HG02763 (cell line): ENCODE measurements at regions not wholly inside any gene's neighbourhood (a gene's known extent, or its start where the extent isn't known, plus 50 kb on each side); places are given as distances from the start of the nearest gene placed in this dataset.
"Not testable (repeated sequence)": the region's sequence is repeated elsewhere in the genome, so short reads cannot be mapped to it uniquely, and the experiment has no call there.

ENCODE experiments used
- ATAC-seq: cut with Tn5 transposase; IDR thresholded peaks from one replicate; pipeline ENCODE4 v1.9.1; 2021; ENCODE audit warnings: mild to moderate bottlenecking, moderate library complexity; ENCODE audit not compliant: unreplicated experiment

DNA sequence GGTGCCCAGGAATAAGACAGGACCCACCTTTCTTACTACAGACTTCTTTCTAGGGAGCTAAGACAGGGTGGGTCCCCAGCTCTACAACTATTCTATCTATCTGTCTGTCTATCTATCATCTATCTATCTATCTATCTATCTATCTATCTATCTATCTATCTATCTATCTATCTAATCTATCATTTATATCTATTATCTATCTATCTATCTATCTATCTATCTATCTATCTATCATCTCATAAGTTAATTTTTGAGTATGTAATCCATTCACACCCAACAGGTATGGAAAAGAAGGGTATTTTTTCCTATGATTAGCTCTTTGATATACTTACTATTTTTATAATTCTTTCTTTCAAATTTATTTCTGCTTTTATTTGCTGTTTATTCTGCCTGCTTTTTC, 55.9 kb downstream of the BAMBI start:
- no peak for ATAC-seq

DNA sequence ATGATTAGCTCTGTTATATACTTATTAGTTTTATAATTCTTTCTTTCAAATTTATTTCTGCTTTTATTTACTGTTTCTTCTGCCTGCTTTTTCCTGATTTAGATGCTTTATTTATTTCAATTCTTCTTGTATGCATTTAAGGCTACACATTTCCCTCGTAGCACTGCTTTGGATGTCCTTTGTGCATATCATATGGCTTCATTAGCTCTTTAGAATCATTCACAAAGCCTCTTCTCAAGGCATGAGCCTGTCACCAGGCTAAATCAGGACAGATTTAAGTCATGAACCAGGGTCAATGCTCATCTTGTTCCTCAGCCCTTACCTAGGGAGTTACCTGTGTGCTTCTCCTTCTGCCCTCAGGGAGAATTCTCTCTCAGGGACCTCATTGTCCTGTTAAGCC, 56.3 kb downstream of the BAMBI start:
- ATAC-seq = no peak

DNA sequence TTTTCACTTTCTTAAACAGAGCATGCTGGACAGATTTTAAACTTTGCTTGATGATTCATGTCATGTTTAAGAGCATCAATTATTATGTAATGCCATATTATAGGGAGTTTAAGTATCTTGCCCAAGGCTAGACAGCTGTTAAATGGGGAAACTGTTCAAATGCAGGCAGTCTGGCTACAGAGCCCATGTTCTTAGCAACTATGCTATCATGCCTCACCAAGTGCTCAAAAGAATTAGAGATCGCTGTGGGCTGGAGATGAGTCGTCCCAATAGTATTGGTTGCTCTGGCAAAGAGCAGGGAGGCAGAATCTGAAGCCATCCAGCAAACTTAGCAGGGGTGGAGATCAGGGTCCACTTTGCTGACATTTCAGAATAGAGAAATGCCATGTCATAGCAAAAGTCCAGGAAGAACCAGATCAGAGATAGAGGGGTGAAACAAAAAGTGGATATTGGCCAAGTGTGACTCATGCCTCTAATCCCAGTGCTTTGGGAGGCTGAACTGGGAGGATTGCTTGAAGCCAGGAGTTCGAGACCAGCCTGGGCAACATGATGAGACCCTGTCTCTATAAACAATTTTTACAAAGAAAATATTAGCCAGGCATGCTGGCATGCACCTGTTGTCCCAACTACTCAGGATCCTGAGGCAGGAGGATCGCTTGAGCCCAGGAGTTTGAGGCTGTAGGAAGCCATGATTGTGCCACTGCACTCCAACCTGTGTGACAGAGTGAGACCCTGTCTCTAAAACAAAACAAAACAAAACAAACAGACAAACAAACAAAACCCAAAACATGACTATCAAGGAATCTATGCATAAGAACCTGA, 57.8 kb downstream of the BAMBI start:
- ATAC-seq = no peak

DNA sequence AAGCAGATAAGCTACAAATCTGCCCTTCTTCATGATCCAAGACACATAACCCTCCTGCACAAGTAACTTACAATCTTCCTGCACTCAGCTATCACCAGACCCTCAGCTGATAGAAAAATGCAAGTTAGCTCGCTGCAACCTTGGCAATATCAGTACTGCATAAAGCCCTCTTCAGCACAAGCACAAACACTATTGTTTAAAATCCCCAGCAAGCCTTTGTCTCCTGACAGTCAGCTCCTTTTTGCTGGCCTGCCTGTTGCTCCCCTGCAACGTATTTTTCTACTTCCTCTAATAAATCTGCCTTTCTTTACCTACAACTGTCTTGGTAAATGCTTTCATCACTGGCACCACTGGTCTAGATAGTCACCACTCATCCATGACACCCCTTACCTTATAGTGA, 59.8 kb downstream of the BAMBI start:
- no peak for ATAC-seq

DNA sequence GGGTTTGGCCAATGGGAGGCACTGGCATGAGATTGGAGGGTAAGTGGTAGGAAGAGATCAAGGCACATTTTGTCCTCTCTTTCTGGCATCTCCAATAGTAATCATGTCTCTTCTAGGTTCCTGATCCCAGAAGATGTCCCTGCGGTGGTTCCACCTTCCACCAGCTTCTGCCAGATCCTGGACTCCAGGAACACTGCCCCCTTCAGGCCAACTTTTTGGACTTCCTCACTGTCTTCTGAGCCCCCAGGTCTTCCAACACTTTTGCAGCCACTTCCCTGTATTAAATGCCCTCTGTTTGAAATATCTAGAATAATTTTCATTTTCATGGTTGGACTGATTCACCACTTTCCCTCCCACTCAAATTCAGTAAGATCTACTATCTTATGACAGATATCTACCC, 60.9 kb downstream of the BAMBI start:
- no peak for ATAC-seq

DNA sequence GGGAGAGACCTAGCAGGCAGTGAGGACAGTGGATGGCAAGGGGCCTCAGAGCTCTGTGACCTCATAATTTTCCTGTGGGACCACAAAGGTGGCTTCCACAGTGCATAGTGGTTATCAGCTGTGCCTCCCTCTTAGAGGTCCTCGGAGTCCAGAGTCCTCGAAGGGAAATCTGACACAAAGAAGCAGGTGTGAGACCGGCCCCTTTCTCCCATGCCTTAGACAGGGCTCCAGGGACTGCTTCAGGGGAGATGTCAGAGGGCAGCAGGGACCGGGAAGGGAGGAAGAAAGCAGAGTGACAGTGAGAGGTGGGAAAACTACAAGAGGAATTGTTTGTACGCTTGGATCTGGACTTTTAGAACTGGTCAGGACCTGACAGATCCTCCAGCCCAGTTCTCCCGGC, 66.3 kb downstream of the BAMBI start:
- ATAC-seq = no peak

DNA sequence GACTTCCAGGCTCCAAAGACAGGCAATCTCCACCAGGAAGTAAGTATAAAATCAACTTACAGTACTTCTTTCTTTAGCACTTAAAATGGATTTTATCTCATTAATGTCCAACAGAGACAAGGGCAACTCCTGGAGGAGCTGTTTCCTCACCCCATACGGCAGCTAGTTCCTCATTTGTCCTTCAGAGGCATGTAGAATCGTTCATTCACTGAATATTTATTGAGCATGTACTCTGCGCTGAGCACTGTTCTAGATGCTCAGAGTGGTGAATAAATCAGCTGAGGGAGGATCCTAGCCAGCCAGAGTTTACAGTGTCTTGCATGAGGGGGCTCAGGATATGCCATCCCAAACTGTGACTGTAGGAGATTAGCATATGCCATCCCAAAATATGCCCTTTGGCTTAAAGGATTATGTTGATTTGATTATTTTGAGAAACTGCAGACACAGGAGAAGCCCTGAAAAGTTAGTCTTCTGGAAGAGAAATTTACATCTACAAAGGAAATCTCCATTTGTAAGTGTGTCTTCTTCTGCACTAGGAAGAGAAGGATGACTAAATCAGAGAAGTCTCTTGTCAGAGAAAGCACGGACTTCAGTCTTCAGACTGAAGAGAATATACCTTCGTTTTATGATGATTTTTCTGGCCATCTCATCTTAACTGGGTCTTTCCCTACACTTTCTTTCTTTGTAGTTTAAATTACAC, 66.9 kb downstream of the BAMBI start:
- ATAC-seq = no peak

DNA sequence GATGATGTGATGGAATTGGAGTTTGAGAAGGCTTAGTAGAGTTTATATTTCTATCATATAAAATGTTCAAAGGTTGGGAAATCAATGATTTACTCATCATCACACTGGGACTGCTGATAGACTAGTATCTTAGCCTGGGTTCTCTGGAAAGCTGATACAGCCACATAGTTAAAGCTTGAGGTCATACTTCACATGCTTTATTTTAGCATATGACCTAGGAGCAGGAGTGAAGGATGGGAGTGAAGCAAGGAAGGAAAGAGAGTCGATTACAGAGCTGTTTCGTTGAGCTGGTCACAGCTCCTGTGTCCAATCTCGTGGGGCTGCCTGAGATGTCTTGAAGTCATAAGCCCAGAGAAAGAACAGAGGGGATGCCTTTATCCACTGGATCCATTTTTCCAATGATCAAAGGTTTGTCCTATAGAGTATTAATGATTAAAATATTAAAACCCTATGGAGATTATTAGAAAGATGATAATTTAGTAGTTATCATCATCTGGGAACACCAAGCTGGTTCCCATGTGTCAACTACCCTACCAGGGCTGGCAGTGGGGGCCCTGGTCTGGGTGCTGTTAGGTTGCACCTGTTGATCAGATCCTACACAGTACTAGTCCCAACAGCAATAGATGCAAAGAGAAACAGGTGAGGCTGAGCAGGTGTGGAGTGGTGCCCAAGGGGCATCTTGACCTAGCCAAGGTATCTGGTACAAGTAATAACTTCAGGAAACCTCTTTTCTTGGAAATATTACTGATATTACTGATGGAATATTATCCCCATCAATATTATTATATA, 77.8 kb downstream of the BAMBI start:
- ATAC-seq = no peak

DNA sequence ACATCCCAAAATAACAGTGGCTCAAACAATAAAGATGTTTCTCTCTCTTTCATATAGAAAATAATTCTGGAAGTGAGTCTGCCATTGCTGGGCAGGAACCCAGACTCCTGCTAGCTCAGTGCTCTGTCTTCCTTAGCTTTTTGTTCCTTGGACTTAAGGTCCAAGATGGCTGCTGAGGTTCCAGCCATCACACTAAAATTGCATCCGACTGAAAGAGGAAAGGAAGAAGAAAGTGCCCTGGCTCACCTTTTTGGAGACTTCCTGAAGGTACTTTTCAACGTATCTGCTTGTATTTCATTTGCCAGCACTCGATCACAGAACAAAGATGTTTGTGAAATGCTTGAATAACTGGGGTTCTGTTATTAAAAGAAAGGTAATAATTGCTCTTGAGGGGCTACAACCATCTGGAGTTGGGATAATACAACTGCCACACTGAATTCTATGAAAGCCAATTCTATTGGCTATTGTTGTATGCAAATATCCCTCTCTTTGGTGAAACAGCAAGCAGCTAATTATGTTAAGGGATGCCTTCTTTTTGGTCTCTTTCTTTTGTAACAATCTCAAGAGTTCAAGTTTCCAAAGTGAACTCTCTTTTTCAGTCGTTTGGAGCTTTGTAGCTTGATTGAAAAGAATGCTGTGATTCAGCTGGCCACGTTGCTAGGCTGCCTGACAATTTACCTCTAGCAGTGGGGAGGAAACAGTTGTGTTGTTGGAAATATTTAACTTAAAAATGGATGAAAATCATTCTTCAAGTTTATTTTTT, 83.9 kb downstream of the BAMBI start:
- ATAC-seq = no peak

DNA sequence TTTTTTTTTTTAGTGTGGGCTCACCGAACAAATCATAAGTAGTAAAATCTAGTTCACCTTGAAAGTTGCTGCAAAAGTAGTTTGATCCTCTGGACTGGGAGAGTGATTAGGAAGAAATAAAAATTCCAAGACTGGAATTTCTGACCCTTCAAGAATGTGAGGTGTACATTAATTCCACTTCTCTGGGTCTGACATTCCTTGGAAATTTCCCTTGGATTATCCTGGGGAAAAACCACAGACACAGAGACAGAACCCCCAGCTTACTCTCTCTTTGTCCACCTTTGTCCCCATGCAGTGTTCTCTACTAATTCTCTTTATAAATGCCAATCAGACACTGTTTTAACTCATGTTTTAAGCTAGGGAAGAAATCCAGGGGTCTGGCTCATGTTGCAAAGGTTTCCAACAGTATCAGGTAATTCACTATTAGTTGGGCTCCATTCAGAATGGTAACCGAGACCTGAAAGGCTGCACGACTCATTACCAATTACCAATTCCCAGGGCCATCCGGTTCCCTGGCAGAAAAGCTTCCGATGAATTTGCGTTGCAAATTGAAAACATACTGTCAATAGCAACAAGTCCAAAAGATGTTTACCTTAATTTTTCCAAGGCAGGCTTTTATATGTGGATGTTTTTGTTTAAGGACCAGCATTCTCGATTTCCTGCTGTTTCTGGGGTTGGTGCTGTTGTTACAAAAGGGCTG, 86.3 kb downstream of the BAMBI start:
- ATAC-seq = no peak

DNA sequence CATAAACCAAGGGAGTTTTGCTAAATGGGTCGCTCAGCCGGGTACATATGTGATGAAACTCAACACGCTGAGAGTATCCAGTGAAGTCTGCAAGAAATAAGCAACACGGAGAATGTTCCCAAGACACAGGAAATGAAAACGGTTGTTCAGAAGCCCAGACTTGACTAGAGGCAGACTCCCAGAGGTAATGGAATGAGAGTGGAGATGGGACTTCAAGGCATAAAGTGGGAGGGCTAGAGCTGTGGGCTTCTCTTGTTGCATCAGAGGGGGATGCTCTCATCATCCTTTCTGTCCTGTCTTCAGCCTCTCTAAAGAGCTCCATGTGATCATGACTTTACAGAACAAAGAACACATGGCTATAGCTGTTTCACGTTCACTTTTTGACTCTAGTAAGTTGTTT, 88.3 kb downstream of the BAMBI start:
- no peak for ATAC-seq

DNA sequence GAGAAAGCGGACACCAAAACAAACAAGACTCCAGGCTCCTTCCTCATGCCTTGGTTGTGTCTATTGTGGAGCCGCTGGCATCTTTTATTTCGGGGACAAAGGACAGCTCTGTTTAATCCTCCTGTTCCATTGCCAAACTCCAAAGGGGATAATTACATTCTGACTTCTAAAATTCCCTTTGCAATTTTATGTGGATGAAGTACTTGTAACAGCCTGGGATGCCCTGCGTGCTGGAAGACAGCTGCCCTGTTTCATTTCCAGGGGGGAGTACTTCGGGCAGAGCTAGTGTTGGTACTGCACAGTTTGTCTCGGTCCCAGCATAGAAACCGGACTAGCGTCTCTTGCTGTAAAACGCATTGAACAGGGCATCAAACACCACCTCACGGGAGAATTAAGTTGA, 90.9 kb downstream of the BAMBI start:
- no peak for ATAC-seq

DNA sequence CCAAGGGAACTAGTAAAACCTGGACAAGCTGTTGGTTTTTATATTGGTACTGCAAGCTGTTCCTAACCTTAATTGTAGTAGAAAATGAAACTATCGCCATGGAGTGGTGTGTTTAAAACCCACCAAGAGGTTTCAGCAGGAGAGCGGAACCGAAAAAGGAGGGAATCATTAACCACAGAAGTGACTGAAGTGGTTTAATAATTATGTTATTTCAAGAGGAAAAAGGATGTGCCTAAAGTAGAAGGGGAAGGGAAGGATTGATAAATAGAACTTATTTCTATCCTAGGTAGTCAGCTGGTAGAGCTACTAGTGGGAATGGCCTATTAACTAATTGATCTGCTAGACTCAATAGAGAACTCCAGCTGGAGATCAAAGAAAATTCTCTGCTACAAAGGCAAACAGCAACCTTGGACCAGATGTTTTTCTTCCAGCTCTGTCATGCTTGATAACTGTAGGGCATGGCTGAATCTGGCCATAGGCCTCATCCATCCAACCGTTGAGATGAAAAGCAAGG, 91.8 kb downstream of the BAMBI start:
- no peak for ATAC-seq

DNA sequence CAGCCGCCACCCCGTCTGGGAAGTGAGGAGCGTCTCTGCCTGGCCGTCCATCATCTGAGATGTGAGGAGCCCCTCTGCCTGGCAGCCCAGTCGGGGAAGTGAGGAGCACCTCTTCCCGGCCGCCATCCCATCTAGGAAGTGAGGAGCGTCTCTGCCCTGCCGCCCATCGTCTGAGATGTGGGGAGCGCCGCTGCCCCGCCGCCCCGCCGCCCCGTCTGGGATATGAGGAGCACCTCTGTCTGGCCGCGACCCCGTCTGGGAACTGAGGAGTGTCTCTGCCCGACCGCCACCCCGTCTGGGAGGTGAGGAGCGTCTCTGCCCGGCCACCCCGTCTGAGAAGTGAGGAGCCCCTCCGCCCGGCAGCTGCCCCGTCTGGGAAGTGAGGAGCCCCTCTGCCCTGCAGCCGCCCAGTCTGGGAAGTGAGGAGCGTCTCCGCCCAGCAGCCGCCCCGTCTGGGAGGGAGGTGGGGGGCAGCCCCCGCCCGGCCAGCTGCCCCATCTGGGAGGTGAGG, 94.3 kb downstream of the BAMBI start:
- not testable (repeated sequence) for ATAC-seq

DNA sequence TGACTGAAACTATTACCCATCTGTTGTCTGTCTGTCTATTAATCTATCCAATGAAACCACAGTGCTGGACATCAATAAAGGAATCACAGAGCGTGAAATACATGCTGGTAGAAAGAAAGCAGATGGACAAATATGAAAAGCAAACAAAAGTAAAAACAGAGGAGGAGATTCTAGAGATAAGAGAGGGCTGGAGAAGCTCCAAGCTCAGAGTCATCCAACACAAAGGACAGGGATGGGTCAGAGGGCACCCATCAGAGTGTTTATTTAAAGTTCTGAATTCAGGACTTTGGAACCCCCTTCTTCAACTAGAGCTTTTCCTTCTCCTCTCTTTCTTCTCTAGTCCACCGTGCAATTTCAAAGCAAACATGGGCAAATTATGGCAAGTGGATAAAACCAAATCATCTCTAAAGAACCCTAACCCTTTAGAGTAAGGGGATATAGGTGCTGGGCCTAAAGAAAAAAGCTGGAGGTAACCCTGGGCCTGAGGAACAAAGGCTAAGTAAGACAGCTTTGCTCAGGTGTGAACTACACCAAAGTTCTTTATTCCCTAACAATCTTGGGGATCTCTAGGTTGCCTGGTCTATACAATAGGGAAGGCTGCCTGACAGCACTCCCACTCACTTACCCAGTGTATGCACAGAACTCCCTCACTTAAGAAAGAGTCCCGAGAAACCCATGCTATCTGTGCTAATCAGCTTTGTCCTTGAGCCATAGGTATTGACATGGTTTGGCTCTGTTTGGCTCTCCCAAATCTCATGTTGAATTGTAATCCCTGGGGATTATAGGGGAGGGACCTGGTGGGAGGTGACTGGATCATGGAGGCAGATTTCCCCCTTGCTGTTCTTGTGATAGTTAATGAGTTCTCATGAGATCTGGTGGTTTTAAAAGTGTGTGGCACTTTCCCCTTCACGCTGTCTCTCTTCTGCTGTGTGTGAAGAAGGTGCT, 97.0 kb downstream of the BAMBI start:
- no peak for ATAC-seq

DNA sequence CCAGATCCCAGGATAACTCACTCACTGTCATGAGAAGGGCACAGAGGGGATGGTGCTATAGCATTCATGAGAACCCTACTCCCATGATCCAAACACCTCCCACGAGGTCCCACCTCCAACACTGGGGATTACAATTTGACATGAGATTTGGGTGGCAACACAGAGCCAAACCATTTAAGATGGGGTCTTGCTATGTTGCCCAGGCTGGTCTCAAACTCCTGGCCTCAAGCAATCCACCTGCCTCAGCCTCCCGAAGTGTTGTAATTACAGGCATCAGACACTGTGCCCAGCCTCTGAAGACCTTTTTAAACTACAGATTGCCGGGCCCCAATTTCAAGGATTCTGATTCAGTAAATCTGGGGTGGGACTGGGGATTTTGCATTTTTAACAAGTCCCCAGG, 98.5 kb downstream of the BAMBI start:
- no peak for ATAC-seq

DNA sequence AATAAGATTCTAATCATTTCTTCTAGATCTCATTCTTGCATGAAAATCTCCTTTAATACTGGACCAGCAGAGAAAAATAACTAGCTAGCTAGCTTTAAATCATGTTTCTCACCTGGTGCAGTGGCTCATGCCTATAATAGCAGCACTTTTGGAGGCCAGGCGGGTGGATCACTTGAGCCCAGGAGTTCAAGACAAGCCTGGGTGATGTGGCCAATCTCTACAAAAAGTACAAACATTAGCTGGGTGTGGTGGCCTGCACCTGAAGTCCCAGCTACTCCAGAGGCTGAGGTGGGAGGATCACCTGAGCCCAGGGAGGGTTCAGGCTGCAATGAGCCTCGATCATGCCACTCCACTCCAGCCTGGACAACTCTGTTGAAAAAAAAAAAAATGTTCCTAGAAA, 99.2 kb downstream of the BAMBI start:
- ATAC-seq = no peak

DNA sequence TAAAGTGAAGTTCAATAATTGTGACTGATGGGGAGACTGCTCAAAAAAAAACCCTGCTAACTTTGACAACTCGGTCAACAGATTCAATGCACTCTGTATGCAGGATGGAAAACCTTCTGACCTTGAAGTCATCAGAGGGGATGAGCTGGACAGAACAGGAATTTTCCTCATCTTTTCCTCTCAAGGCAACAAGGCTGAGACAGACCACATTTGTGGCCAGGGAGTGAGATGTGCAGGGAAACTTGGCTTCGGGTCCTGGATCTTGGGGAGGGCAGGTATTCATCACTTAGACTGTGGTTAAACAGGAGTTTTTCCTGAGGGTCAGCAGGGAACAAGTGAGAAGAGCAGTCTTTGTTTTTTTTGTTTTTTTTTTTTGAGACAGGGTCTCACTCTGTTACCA, 100.6 kb downstream of the BAMBI start:
- no peak for ATAC-seq

DNA sequence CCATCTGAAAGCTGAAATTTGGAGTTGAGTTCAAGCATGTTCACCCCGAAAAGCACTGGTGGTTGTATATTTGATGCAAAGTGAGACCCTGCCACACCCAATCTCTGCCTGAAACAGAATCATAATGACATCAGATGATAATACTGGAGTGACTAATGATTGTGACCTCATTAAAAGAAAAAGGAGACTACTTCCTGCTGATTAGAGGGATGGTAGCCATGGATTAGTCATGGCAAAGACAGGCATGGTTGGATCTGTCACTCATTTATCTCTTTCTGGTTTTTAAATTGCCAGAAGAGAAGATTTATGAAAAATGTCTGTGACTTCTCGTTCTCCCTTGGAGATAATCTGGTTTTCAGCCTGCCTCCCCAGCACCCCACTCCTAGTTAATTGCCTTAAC, 101.2 kb downstream of the BAMBI start:
- ATAC-seq = no peak
